Kasumi-1 (cell line): ENCODE measurements at regions not wholly inside any gene's neighbourhood (a gene's known extent, or its start where the extent isn't known, plus 50 kb on each side); places are given as distances from the start of the nearest gene placed in this dataset.

ENCODE experiments used
- DNase-seq, 2 experiments: peaks; one replicate each; lab custom pipeline; 2025; lab: John Stamatoyannopoulos, UW

DNA sequence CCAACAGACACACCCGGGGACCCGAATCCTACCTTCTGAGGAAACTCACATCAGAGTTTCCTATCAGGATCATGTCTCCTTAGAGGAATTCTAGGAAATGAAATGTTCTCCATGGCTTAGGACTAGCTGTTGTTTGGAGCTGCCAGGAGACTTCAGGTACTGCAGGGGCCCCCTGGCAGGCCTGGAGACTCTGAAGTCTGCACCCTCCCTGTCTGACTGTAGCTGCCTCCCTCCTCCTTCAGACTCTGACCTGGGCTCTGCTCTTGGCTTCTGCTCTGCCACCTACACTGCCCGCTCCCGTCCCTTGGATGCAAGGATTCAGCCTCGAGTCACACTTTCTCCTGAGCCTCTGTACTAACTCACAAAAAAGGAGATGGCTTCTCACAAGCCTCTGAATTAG lies 232.8 kb downstream of the INHBA start:
- DNase-seq, result no peak

DNA sequence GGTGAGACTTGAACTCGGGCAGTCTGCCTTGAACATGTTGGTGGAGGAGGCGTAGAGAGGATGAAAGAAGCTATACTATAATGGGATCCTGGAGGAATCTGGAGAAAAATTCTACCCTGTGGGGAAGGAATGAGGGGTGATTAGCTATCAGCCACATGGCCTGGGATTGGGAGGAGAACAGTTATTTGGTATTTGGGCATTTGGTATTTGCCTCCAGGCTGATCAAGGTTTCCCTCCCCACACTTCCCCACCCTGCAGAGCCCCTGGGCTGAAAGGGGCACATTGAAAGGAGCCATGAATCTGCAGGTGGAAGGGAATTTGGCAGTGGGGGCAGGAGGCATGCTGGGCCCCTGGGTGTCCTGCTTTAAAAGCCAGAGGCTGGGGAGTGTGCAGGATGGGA lies 235.3 kb downstream of the INHBA start:
- no peak for DNase-seq

DNA sequence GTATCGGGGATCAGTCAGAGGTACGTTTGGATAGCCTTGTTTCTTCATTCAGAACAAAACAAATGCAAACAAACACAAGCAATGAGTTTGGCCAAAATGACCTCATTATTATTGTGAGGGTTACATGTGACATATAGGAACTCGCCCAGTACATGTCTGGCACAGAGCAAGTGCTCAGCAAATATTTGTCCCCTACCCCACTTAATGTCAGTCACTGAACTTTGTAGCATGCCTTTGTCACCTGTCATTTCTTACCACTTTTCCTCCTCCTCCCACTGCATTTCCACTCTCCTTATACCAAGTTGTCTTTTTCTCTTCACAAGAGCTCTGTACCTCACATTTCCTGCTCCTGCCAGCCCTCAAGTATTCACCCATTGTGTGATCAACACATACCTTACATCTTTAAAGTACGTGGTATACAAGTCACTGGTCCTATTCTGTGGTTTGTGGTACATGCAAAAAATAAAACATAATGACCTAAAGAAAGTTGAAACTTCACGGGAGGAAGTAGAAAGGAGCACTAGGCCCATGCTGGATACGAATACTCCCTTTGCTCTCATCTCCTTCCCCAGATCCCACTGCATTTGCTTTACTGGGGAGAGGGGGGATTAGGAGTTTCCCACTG lies 236.0 kb downstream of the INHBA start:
- no peak for DNase-seq

DNA sequence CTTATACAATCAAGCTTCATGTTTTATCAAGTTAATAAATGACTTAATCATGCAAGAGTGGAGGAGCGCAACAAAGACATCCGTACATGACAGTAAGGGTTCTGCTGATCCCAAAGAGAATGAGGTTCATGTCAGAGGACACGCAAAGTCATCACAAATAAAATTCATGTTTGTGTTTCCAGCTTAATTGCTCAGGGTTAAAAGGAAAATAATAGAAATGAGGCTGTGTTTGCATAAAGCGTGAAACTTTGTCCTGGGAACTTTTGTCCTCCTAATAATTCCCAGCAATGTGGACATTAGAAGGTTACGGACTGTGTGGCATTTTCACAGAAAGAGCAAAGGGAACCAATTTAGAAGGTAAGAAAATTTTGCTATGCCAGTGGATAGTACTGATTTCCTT lies 237.3 kb downstream of the INHBA start:
- no peak for DNase-seq

DNA sequence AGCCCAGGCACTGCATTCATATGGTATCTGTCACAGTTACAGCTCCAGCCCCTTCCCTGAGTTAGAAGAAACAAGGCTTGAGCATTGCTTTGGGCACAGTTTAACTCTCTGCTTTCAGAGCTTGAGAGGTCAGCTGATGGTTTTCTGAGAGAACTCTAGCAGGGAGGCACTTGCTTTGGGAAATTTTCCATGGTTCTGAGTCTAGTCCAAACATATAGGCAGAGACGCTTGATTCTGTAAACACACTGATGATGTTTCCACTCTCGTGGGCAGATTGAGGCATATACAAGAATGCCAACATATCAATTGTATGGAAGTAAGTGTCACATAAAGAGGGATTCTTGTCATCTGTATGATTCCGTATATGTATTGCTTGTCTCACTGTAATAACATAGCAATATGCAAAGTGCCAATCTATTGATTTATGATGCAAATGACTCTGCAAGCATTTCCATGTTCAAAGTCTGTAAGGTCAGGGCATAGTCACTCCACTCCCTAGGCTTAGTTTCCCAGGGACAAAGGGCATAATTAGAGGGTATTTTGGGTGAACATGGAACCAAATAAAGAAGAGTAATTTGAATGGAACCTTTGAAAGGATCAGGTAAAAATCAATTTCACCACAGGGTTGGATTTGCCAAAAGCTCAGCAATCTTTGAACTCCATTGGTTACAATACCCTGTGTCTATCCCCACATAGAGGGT lies 239.0 kb downstream of the INHBA start:
- no peak for DNase-seq

DNA sequence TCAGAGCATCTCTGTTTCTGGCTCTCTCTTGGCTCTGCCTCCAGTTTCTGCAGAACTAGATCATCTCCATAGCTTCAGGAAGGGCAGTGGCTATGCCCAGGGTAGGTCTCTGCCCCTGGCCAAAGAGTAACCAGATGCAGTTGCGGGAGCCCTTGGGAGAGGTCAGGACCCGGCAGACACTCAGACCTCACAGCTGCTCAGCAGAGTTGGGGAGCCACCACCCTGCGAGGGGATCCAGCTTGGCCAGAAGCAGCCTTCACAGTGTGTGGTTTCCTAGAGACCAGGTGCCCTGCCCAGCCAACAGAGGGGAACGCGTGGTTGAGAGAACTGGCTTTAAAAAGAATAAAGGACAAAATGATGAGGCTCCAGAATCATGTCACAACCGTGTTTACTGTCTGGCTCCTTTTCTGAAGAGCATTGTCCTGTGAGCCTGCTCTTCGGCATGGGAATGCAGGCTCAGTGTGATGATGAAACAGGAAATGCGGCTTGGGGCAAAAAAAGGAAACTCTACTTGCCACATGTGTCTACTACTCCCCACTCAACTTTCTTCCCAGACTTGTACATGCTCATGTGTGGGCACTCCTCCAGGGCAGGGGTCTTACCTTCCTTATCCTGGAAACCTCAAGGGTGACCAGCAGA lies 243.1 kb downstream of the INHBA start:
- peak; percentile 79 to 81 for DNase-seq

DNA sequence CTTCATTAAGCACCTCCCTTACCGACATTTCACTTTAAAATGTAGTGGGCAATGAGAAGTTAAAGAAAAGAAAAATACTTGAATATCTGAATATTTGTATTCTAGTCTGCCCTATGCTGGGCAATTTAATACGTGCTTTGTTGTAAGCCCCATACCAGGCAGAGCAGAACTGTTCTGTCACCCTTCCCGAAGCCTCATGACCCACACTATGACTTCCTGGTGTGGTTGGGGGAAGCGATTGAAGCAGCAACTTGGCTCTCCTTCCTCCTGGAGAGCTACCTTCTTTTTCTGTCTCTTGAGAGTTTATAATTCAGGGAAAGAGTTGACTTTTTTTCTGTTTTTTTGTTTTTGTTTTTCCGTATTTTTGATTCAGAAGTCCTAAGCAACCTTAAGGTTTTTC lies 243.7 kb downstream of the INHBA start:
- peak; percentile 71 to 73 for DNase-seq

DNA sequence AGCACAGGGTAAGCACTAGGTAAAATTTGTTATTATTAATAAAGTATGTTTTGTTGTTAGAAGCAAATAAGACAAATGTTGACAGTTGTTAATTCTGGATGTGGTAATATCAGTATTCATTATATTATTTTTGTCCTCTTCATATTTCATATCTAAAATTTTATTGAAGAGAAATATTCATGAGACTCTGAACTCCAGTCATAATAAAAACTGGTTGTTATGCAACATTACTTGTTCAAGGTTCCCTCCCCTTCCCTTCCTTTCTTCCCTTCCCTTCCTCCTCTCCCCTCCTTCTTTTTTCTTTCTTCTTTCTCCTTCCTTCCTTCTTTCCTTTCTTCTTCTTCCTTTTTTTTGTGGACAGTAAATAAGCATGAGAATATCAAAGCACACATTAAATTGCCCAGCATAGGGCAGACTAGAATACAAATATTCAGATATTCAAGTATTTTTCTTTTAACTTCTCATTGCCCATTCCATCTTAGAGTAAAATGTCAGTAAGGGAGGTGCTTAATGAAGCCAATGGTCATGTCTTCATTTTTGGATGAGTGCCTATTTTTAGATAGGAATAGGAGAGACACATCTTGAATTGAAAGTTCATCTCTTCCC lies 245.0 kb downstream of the INHBA start:
- DNase-seq, result no peak

DNA sequence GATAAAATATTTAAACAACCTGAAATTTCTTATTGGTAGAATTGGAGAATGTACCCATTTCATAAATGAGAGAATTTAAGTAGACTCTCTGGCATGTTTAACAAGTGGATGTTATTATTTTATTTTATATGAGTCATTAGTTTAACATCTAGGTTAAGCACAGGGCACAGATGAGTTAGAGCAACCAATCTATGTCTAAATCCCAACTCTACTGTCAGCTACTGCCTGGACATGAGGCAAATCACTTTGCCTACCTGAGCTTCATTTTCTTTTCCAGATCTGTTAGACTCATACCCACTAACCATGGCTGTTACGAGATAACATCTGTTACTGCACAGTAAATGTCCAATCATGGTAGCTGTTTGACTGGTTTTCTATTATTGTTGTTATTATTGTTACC lies 251.1 kb downstream of the INHBA start:
- no peak for DNase-seq

DNA sequence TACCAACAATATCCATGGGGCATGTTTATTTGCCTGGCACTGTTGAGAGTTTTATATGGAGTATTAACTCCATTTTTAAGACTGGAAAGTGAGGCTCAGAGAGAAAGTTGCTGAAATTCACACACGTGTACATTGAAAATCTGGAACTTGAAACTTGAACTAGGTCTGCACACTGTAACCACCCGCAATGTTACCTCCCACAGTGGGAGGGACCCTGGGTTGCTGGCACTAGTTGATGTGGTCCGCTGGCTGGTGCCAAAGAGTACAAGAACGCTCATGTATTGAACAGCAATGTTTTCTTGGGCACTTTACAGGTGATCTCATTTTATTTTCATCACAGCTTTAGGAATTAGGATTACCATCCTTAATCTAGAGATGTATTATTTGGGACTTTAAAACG lies 253.2 kb downstream of the INHBA start:
- DNase-seq, result no peak

DNA sequence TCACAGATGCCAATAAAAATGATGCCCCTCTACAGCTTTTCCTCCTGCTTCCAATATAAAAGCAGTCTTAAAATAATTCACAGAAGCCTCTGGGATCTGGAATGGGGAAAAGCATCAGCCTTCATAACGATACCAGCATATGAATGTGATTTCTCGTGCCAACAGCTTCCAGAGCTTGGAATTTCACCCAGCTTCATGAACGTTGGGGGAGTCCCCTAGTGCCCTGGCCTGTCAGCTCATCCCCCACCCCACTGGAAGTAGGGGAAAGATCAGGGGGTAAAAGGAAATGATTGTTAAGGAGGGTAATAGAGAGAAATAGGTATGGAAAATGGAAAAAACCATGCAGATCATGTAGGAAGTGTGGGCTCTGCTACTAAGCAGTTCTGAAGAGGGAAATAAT lies 253.6 kb downstream of the INHBA start:
- DNase-seq, result no peak

DNA sequence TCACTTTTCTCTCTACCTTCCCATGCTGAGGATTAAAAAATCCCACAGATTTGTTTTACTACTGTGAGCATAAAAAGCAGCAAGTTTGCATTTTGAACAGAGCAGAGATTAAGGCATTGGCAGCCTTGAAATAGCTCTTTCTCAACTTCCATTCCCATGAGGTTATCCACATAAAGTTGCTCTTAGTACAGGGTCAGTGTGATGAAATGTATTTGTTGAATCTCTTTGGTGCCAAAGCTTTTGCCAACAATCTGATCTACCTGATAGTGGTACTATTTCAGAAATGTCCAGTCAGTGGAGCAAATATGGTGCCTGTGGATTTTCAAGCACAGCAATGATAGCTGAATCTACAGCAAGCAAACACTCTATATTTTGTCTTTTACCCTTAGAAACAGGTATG lies 254.8 kb downstream of the INHBA start:
- no peak for DNase-seq

DNA sequence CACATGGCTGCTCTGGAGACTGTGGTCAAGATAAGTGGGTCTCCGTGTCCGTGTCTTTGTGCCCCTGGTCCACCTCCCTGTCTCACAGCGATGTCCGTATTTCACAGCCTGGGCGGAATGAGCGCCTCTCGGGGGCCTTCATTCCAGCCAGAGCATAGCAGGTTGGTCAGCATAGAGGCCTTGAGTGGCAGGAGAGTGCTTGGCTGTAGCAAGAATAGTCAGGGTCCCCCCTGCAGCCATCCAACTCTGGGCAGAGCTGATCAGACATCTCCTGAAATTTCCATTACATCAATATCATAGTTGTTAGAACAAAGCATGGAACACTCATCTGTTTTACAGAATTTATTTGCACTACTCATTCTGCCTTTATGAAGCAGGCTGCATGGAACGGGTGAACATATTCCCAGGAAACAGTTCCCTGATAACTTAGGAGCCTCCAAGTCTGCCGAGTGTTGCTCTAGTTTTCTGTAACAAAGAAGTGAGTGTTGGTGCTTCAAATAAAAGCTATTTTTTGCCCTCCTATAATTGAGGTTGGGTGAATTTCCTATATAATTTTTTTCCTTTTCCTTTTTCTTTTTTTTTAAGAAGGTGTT lies 255.3 kb downstream of the INHBA start:
- DNase-seq, result no peak

DNA sequence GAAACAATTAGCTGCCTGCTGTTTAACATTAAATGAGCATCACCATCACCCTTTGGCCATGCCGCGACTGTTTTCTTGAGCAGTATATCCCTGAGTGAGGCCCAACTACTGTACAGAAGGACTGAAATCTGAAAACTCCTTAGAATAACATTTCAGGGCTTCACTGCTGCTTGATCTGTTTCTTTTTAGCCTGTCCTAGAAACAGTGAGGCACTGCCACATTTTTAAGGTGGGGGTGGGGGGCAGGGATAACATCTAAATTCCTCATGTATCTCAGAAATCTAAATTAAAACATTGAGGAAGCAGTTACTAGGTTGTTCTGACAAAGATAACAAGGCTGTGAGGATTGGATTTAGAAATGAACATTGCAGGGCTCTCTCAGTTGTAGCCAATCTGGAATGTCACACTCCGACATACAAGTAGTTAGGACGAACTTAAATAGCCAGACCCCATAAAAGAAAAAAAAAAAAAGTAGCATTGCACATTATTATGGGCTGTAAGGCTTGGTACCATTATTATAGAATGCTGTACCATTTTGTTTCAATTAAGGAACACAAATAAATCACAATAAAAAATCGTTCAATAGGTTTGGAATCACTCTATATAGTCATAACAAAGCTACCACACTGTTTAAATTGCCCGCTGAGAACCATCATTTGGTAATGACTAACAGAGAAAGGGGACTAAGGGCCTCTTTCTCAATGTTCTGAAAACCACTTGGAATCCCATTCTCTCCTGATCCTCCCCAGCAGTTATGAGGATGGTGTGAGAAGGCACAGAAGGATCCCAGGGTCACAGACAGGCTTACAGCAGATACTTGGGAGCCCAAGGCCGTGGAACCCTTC lies 256.1 kb downstream of the INHBA start:
- no peak for DNase-seq

DNA sequence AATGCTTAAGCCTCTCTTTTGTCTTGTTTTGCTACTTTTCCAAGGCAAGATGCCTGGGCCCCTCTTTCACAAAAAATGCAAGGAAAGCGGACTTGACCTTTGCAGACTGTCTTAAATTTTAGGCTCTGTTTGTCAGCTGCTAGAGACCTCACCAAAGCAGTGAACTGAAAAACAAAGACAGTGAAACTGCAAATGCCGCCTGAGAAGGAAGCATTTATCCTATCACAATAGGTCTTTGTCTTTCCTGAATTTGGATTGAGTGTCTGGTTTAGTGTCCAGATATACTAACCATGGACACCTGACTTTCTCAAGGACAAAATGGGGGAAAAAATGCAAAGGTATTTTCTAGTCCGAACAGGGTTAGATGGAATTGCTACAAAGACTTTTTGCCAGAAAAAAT lies 256.9 kb downstream of the INHBA start:
- no peak for DNase-seq

DNA sequence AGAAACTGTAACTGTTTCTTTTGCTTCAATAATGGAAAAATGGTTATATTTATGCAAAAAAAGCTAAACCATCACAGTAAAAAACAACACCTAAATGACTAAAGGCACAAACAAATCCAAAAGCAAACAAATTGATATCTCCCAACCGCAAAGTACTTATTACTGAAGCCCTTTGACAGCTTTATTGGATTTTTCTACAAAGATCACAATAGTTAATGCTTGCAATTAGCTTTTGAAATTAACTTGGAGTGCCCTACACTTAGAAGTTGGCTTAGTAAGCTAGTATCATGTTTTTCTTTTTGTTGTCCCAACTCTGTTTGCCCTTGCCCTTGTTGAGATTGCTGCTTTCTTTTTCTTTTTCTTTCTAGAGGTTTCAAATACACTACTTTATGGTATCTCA lies 257.5 kb downstream of the INHBA start:
- no peak for DNase-seq

DNA sequence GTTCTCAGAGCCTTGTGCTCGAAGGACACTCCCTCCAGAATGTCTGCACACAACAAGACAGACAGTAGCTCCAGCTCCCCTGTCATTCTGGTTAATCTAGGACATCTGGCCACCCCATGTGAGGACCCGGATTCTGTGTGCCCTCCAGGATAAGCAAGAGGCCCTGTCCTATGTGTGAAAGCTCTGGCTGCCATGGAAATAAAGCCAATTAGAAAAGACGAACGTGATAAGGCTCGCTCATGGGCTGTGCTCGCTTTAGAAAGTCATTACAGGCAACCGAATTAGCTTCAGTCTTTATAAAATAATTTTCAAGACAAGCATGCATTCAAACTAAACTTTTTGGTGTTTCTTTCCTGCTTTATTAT lies 263.4 kb downstream of the INHBA start:
- DNase-seq, result no peak

DNA sequence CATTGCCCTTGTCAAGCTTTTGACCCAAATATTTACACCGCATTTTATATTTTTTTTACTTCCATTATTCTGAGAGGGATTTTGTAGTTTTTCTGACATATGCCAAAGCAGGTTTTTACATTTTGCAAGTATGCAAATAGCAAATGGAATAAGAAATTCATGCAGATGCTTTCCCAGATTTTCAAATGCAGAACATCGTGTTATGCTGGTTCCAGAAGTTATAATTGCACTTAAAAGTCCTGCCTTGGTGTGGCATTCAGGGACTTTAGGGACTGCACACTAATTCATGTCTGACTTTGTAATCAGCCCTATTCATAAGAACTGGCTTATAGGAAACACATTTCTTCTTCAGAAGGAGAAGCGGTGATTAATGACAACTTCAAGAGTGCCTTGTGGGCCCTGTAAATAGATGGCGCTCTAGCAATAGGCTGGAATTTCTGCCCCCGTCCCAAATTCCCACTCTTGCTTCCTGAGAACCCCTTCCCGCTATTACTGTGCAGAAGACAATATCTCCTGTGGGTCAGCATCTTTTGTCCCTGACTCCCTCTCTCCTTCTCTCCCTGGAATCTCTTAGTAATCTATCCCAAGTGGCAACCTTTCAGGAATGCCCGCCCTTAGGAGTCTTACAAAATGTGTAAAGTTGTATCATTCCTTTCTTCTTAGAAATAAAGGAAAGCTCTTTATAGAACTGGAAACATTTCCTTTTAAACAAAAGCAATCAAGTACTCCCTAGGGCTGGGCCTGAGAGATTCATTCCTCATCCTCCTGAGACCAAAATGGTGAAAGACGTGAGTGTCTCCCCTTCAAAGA lies 264.0 kb downstream of the INHBA start:
- no peak for DNase-seq

DNA sequence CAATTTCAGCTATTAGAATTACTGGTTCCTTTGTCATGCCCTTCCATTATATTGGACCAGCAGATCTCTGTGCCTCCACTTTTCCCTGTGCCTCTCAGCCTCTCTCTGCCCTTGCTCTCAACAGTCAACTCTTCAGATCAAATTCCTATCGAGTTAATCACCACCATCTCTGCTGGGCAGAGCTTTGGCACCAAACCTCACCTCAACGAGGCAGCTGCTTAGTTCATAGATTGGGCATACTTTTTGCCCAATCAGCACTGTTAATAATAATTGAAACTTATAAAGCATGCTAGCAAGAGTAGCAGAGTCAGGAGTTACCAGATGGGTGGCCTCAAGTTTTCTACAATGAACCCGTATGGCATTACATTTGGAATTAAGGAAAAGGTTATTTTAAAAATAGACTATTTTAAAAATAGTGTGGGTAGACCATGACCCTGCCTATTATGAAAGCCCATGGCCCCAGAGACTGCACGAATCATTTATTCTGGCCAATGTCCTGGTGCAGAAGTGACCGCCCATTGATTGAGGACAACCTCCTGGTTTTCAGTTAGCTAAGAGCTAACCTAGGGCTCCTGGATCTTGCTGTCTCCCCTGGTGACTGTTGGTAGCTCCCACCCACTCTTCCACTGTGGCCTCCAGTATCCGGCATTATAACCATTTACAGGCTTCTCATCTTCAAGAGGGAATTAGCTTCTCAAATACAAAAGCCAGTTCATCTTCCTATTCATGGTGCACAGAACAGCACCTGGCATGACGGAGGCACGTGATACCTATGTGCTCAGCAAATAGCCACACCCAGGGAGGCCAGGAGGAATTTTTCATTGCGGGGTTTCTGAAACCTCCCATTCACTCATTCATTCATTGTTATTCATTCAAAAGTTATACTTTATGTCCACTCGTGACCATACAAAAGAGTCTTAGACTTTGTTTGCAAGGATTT lies 265.4 kb downstream of the INHBA start:
- DNase-seq, result no peak

DNA sequence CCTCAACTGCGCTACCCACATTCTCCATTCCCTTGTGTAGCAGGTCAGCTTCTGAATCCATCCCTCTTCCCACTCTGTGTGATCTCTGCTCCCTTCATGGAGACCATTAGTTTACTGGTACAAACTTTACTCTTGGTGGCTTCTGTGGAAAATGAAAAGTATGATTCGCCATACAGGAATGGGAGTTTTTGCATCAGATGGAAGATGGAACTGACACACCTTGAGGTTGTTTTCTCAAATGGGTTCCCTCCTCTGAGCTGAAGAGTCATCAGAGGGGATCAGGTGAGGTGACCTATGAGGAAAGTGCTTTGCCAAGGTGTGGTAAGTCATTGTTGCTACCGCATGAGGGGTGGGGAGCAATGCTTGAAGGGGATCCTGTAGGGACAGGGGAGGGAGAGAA lies 266.8 kb downstream of the INHBA start:
- no peak for DNase-seq
